ENCODE measurements at regions not wholly inside any gene's neighbourhood (a gene's known extent, or its start where the extent isn't known, plus 50 kb on each side); places are given as distances from the start of the nearest gene placed in this dataset.
"Not testable (repeated sequence)": the region's sequence is repeated elsewhere in the genome, so short reads cannot be mapped to it uniquely, and the experiment has no call there.

DNA sequence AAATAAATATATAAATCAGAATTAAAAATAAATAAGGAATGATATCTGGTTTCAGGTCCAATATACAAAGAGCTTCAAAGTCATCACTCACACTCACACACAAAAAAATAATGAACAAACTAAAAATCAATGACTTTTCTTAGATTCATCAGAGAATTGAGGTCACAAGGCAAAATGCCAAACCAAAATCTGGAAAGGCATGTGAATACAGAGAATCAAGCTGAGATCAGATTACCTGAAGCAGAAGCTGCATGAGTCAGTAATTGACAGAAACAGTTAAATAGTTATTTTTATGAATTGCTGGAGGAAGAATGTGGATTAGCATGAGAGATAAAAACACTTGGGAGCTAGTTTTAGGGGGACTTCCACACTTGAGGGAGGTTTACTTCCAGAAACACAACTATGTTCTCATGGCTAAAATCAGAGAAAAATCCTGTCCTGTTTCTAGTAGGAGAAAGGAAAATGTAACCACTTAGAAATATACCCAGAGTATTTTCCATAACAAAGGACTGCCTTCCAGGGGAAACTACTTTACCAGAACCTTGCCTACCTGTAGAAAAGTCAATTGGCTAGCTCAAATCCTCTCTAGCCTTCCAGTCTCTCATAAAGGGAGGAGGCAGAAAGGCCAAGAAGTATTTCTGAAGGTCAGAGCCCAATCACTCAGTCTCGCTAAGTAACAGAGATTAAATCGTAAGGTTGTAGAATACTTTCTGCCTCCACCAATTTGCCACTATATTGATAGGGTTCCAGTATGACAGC, 536.6 kb upstream of the NR5A2 start:
- DNase-seq (ENCODE audit: low spot score) = no peak
- intact Hi-C loops (cut with DNase I) = no loop called here

DNA sequence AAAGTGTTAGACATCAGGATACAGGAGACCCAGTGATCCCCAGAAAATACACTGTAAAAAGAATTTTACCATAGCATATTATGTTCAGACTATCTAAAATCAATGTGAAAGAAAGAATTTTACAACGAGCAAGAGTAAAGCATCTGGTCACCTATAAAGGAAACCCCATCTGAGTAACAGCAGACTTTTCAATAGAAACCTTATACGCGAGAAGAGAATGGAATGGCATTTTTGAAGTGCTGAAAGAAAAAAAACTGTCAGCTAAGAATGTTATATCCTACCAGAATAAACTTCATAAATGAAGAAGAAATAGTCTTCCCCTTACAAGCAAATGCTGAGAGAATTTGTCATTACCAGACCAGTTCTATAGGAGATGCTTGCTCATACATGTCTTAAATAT, 532.1 kb upstream of the NR5A2 start:
- intact Hi-C loops (cut with DNase I) = no loop called here
- DNase-seq (ENCODE audit: low spot score) = no peak

DNA sequence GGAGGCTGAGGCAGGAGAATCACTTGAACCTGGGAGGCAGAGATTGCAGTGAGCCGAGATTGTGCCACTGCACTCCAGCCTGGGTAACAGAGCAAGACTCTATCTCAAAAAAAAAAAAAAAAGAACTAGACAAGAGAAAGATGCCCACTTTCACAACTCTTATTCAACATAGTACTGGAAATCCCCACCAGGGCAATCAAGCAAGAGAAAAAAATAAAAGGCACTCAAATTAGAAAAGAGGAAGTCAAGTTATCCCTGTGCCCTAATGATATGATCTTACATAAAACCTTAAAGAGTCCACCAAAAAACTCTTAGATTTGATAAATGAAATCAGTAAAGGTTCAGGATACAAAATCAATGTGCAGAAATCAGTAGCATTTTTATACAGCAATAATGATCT, 528.7 kb upstream of the NR5A2 start:
- intact Hi-C loops (cut with DNase I); DNase-seq (ENCODE audit: low spot score): not testable (repeated sequence)

DNA sequence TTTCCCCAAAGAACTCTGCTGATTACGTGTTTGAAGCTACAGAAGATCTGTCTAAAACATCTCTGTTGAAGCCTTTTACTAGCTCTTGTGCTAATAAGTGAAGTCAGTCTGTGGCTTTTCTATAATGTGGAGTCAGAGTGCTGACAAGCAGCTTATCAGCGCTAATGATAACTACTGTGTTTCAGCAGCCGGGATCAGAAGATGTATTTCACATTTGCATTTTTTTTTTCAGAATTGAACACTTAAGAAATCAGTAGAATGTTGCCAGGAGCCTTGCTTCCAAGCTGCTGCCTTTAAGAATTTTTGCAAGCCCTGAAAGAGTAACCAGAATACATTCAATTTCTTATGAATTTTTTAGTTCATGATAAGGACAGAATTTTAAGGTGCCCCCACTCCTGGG, 519.4 kb upstream of the NR5A2 start:
- intact Hi-C loops (cut with DNase I) = no loop called here
- no peak for DNase-seq (ENCODE audit: low spot score)

DNA sequence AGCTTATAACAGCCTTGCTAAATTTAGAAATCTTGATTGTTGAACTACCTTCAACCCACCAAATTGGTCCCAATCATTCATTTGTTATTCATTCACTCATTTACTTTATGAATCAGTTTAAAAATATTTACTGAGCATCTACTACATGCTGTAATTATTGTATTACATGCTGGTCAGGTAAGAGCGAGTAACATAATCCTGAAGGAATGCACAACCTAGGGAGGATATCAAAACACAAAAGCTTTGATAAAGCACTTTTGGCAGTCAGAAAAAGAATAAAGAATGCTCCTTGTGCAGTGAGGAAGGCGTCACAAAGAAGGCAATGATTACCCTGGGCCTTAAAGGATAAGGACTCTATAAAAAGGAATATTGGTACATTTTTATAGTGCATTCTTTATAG, 518.9 kb upstream of the NR5A2 start:
- intact Hi-C loops (cut with DNase I) = no loop called here
- no peak for DNase-seq (ENCODE audit: low spot score)

DNA sequence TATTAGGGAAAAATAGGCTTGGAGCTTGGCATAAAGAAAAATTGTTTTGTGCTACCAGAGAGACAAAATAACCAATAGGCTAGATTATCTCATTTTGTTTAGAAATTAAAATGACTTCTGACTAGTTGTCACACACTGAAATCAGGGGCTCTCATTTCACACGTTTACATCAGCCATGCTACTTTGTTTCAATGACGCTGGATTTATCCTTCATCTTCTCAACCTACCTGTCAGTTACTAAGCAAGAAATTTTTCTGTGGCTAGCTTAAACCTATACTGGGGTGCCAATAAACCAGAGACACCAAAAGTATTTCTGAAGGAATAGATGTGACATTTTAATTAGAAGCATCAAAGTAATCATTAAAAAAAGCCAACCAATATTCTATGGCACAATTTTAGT, 518.1 kb upstream of the NR5A2 start:
- DNase-seq (ENCODE audit: low spot score) = no peak
- intact Hi-C loops (cut with DNase I) = no loop called here

DNA sequence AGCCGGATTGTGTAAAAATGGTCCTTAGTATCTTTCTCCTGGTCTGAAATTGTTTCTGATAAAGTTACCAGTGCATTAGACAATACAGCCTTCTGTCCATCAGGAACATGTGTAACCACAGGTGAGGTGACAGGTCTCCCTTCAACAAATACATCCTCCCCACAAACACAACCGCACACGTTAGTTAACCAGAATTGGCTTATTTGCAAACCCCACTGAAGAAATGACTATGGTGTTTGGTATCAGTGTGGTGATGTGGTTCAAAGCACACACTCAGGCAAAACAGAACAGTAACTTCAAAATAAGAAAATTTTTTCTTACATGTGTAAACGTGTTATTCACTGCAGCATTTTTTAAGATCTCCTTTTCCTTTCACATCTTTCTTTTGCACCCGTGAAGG, 517.2 kb upstream of the NR5A2 start:
- intact Hi-C loops (cut with DNase I) = no loop called here
- DNase-seq (ENCODE audit: low spot score) = no peak

DNA sequence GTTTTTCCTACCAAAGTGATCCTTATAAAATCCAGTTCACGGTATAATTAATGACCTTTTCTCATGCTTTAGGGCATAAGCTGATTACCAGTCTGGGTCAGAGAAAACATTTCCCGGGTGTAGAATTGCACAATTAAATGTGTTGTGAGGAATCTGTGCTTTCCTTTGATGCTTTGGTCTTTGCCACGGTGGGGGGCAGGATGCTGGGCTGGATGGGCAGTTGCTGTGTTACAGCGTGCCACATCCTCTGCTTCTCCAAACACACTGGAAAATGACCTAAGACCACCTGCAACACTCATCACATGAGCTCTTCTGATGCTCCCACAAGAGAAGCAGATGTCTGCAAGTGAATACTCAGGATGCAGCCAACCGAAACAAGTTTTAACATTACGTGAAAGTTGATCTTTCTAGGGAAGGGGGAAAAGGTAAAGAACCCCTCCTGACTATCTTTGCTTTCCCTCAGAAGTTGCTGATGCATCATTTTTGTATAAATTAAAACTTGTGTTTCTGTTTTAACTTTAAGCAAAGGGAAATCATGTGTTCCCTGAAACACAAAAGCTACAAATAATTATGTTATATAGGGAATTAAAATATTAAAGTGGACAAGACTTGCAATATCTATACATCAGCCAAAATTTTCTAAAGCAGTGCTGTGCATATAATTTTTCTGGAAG, 515.3 kb upstream of the NR5A2 start:
- no peak for DNase-seq (ENCODE audit: low spot score)
- intact Hi-C loops (cut with DNase I) = no loop called here

DNA sequence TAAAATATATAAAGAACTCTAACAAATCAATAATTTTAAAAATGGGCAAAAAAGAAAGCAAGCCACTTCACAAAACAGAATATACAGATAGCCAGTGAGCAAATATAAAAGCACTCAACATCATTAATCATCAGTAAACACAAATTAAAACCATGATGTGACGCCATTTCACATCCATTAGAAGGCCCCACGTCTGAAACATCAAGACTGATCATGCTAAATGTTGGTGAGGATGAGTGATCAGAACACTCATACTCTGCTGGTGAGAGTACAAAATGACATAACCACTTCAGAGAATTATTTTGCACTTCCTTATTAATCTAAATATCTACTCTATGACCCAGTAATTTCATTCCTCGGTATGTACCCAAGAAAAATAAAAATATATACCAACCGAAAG, 512.2 kb upstream of the NR5A2 start:
- intact Hi-C loops (cut with DNase I) = no loop called here
- no peak for DNase-seq (ENCODE audit: low spot score)

DNA sequence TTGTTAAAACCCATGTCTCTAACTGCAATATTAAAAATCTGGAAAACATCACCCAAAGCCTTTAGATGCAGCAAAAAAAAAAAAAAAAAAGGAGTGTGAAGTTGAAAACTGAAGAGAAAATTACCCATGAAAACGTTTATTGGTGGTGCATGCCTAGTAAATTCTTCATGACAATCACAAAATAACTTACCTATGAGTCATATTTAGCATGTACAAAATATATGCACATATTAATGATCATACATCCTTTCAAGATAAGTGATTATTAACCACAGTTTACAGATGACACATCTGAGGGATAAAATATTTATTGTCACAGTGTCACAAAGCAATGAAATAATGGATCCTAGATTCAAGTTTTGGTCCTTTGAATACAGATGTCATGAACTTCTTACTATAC, 505.2 kb upstream of the NR5A2 start:
- intact Hi-C loops (cut with DNase I) = no loop called here
- DNase-seq (ENCODE audit: low spot score) = no peak

DNA sequence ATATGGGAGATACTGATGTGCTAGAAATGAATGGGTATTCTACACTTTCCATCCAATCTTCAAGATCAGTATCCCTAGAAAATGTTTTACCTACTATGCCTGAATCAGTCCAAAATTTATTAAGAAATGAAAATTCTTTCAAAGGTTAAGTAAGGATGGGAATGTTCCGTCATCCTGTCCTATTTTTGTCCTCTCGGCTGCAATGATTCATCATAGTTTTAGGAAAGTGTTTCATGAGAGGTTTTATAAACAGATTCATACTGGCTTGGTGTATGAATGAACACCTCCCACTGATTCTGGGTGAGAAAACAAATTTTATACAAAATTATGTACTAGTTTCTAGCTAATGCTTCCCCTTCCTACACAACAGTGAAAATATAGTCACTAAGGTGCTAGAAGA, 504.6 kb upstream of the NR5A2 start:
- intact Hi-C loops (cut with DNase I) = no loop called here
- no peak for DNase-seq (ENCODE audit: low spot score)

DNA sequence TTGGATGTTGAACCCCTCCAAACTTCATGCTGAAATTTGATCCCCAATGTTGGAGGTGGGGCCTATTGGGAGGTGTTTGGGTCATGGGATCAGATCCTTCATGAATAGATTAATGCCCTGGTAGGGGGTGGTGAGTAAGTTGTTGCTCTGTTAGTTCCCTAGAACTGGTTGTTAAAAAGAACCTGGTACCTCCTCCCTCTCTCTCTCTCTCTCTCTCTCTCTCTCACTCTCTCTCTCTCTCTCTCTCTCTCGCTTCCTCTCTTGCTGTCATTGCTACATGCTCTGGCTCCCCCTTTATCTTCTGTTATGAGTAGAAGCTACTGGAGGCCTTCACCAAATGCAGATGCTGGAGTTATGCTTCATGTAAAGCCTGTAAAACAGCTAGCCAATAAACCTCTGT, 498.2 kb upstream of the NR5A2 start:
- intact Hi-C loops (cut with DNase I) = loop anchor here in 1 of 2 donors (5.0 kb wide), 1 partner anchor 43 kb away; no protein-coding TSS in a partner anchor
- no peak for DNase-seq (ENCODE audit: low spot score)

DNA sequence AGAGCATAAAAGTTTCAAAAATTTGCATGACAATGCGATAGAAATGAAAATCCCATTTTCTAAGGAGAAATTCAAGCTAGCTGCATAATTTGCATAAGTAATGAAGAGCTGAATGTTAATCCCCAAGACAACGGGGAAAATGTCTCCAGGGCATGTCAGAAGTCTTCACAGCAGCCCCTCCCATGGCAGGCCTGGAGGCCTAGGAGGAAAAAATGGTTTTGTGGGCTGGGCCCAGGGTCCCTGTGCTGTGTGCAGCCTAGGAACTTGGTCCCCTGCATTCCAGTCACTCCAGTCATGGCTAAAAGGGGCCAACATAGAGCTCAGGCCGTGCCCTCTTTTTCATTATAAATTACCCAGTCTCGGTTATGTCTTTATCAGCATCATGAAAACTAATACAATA, 494.1 kb upstream of the NR5A2 start:
- DNase-seq (ENCODE audit: low spot score); intact Hi-C loops (cut with DNase I): not testable (repeated sequence)

DNA sequence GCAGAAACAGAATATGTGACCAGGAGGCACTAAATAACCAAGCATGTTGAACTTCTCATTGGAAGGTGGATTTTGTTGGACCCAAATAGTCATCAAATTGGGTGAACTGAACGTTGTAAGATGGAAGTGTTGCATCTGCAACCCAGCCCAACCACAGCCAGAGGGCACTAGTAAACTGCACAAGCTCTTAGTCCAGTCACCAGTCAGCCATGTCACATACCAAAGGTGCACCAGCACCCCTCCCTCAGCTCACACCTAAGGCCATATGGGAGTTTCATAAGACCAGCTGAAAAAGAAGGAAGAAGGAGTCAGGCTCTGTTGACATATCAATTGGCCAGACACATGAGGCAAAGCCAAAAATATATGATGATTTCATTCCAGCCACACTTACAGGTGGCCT, 481.7 kb upstream of the NR5A2 start:
- intact Hi-C loops (cut with DNase I) = no loop called here
- DNase-seq (ENCODE audit: low spot score) = no peak

DNA sequence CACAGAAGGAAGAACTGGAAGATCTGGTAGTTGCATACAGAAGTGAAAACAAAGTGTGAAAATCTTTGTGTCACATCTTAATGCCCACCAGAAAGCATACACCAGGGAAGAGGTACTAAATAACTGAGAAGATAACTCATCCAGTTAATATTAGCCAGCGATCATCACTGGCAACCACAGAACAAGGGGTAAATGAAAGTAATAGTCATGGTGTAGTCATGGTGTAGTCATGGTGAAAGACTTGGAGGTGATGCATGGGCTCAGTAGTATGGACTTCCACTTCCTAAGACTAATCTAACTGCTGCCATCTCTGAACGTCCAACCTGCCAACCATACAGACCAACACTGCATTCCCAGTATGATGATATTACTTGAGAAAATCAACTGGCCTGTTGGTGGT, 481.2 kb upstream of the NR5A2 start:
- intact Hi-C loops (cut with DNase I) = no loop called here
- no peak for DNase-seq (ENCODE audit: low spot score)

DNA sequence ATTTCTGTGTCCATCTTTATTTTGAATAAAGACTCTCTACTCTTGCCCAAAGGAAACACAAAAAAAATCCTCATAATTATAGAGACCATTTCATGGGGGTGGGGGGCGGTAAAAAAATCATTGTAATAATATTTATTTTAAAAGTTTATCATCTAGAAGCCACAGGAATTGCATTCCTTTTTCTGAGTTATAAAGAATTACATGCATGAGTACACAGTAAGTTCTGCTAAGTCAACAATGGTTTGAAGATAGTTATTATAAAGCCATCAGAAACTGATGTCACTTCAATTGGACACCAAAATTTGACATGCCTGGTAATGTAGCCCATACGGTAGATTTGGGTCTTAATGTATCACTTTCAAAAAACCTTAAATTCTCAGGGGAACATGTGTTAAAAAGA, 478.1 kb upstream of the NR5A2 start:
- intact Hi-C loops (cut with DNase I) = no loop called here

DNA sequence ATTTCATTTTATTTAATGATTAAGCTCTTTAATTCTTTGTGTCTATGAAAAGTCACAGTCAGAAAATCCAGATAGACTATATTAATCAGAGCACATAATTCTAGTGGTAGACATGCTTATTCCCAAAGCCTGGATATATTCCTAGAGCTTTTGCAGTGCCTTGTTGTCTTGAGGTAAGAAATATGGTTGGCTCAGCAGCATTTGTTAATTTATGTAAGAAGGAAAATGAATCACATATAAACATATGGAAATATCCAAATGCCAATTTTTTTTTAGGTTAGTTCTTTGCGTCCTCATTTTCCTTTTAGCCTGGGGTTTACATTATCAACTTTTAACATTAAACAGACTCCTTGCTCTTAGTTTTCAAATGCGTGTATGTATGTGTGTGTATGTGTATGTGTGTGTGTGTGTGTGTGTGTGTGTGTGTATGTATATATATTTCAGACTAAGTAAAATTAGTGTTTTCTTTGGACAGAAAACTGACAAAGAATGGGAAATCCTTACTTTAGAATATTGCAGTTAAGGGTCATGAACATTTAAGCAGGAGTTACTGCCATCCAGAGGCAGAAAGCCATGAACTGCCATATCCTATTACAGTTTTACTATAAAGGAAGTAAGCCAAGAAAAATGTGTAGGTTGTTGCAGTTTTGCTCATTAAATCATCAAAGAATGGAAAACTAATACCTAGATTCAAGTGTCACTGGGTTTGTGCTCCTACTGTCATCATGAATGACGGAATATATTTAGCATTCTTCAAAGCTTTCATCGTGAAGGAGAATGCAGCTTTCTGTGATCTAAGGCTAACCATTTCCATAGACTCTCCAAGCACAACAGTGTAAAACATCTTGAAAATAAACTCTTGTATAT, 477.1 kb upstream of the NR5A2 start:
- intact Hi-C loops (cut with DNase I) = no loop called here
- DNase-seq (ENCODE audit: low spot score) = no peak

More for the DNA sequence above, 478.1 kb upstream of the NR5A2 start:
- DNase-seq (ENCODE audit: low spot score) = no peak

DNA sequence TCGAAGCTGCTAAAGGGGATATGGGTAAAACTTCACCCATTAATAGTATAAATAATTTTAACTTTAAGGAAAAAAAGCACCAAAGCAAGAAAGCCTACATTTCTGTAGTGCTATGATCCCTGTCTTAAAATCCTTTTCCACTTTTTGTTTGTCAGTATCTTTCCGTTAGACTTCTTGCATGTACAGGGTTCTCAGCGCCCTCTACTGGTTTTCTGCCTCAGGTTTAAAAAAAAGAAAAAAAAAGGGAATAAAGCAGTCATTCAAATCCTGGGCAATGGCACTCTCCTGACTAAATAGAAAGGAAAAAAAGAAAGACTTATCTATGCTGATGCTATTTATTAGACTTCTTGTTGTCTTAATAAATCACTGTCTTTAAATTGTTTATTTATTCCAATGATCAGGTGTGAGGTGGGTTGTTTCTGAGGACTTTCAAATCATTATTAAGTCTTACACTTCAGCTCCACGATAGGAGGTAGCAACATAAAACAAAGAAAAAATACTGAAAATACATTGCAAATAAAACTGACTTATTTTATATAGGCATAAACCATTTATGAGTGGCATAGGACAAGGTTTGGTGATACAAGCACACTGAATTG, 475.4 kb upstream of the NR5A2 start:
- intact Hi-C loops (cut with DNase I) = no loop called here
- no peak for DNase-seq (ENCODE audit: low spot score)

DNA sequence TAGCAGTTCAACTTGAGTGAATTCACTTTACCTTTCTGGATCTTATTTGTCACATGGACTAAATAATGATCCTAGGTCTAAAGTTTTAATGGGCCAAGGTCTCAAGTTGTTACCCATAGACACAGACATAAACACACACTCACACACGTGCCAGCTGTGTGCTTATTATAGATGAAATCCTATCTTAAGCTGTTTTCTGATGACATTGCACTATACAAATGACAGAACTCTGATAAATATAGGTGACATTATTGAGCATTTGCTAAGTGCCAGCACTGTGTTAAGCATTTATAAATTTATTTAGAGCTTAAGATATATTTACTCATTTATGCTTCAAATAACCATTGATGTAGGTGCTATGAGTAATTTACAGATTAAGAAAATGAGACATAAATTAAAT, 474.4 kb upstream of the NR5A2 start:
- intact Hi-C loops (cut with DNase I) = no loop called here

DNA sequence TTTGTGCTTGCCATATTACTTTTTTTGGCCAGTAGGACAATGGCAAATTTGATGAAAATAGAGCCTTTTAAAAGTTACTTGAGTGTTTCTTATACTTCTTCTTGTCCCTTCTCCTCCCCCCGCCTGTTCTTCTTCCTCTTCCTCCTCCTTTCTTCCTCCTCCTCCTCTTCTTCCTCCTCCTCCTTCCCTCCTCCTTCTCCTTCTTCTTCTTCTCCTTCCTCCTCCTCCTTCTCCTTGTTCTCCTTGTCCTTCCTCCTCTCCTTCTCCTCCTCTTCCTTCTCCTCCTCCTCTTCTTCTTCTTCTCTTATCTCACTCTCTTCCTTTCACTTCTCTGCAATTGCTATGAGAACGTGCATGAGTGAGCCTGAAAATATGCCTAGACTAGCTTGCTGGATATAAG, 466.2 kb upstream of the NR5A2 start:
- intact Hi-C loops (cut with DNase I) = no loop called here
- no peak for DNase-seq (ENCODE audit: low spot score)

More for the DNA sequence above, 474.4 kb upstream of the NR5A2 start:
- no peak for DNase-seq (ENCODE audit: low spot score)

Data from posterior vena cava (tissue), 2 donors.